BLaER1 (cell line): ENCODE measurements at regions not wholly inside any gene's neighbourhood (a gene's known extent, or its start where the extent isn't known, plus 50 kb on each side); places are given as distances from the start of the nearest gene placed in this dataset.
A peak's percentile ranks its signal among the peaks of the same experiment; 100 is the strongest.
"Not testable (repeated sequence)": the region's sequence is repeated elsewhere in the genome, so short reads cannot be mapped to it uniquely, and the experiment has no call there.

Experiments used
- H3K27ac ChIP-seq: shearing (Covaris generic); formaldehyde crosslinking; 2 replicates; pipeline ENCODE4 v1.8.1; 2022
- H3K27me3 ChIP-seq: shearing (Covaris generic); formaldehyde crosslinking; 2 replicates; pipeline ENCODE4 v1.8.1; 2022
- H3K36me3 ChIP-seq: shearing (Covaris generic); formaldehyde crosslinking; 2 replicates; pipeline ENCODE4 v1.8.1; 2022
- H3K4me1 ChIP-seq: shearing (Covaris generic); formaldehyde crosslinking; 2 replicates; pipeline ENCODE4 v1.8.1; 2022
- H3K4me2 ChIP-seq: shearing (Covaris generic); formaldehyde crosslinking; 2 replicates; pipeline ENCODE4 v1.8.1; 2022
- H3K4me3 ChIP-seq: shearing (Covaris generic); formaldehyde crosslinking; 2 replicates; pipeline ENCODE4 v1.8.1; 2022
- H3K9ac ChIP-seq: shearing (Covaris generic); formaldehyde crosslinking; 2 replicates; pipeline ENCODE4 v1.8.1; 2022
- H3K9me3 ChIP-seq: shearing (Covaris generic); formaldehyde crosslinking; 2 replicates; pipeline ENCODE4 v1.8.1; 2022
- H4K20me1 ChIP-seq: shearing (Covaris generic); formaldehyde crosslinking; 2 replicates; pipeline ENCODE4 v1.8.1; 2022
- Cebpa-rat ChIP-seq: shearing (Covaris generic); IDR thresholded peaks from 2 replicates; pipeline ENCODE4 v1.8.1; 2022

DNA sequence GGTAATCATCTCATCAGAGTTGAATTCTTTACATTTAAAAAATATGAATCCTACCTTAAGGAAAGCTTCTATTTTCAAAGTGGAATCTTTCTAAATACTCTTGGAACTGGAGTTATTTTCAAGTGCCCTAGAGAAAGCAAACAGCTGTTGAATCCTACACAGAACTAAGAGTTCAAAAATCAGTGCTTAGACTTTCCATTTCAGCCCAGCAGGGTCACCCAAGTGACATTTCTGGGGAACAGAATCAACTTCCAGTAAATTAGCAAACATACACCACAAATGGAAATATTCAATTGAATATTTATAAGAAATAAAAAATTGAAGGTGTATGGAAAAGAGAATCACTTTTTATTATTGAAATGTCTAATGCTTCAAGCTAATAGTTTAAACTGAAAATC is 427.7 kb upstream of the NOX3 start:
- Histone ChIP-seq H3K4me2 (no peak overlapping the region), H3K9me3 (no peaks in the 10 kb centered on the region), H4K20me1 (no peaks in the 10 kb centered on the region), H3K27me3 (no peaks in the 10 kb centered on the region), H3K36me3 (no peaks in the 10 kb centered on the region), H3K4me1 (peaks cover 12% of the 10 kb centered on the region), H3K4me3 (no peak overlapping the region), H3K9ac (no peak overlapping the region), H3K27ac (no peak overlapping the region)
- TF ChIP-seq Cebpa-rat, result no peak

DNA sequence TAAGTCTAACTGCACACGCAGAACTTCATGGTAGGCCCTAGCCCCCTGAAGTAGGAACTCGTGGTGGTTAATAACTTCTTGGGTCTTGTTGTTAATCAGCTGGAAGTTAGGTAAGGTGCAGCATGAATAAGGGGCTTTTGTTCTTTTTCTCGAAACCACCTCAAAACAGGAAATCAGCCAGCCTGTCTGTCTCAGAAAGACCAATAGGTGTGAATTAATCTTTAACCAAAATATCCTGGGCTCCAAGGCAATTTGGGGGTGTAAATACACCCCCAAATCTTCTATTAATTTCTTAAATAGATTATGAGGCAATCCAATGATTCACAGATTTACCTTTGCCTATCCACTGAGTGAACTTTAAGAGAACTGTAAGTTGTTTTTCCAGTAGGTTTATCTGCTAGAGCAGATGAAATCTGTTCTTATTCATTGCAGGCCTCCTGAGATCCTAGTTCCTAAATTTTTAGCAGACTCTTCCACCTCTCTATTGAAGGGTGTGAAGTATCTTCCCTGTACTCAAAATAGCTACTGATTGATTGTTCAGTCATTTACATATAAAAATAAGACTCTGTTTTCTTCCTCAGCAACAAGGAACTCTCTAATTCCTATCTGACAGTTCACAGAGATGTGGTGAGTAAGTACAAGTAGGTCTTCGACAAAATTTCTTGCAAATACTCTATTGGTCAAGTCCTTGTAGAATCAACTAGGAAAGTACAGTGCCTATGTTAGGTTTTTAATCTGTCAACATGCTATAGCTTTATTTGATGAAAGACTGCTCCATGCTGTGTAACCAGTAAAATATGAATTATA is 427.1 kb upstream of the NOX3 start:
- Histone ChIP-seq H3K4me2 (peak overlapping the region; percentile 39), H3K36me3 (no peaks in the 10 kb centered on the region), H3K4me1 (peaks cover 12% of the 10 kb centered on the region), H3K9ac (no peak overlapping the region), H3K9me3 (no peaks in the 10 kb centered on the region), H4K20me1 (no peaks in the 10 kb centered on the region), H3K4me3 (no peak overlapping the region), H3K27me3 (no peaks in the 10 kb centered on the region), H3K27ac (no peak overlapping the region)
- no peak for TF ChIP-seq Cebpa-rat

DNA sequence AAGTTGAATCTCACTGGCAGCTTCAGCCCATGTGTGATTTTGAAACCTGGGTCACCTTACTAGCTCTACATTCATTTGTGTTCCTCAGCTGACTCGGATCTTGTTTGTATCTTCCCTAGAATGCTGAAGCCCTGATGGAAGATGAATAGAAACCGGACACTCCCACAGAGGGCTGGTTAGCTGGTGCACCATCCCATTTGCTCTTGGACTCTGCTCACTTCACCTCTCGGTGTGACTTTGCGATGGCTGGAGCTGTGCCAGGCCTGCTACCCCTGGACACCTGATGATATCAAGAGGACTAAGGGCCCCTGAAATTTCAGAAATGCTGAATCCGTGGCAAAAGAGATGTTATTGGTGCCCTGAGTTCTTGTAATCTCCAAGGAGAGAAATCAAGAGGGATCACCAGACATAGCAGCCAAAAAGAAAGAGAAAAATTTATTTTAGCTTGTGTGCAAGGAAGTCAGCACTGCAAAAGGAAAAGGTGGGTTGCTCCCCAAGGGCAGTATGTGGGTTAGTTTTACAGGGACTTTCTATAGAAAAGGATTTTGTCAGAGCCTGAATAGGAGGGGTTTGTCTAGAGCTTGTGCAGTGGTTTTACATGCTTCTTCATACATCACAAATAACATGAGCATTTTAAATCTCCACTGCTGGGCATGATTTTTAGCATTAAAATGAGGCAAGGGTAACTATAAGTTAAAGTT is 426.3 kb upstream of the NOX3 start:
- Histone ChIP-seq H4K20me1 (no peaks in the 10 kb centered on the region), H3K9me3 (no peaks in the 10 kb centered on the region), H3K27me3 (no peaks in the 10 kb centered on the region), H3K4me2 (peak overlapping the region; percentile 39), H3K27ac (no peak overlapping the region), H3K4me1 (peaks cover 12% of the 10 kb centered on the region), H3K9ac (no peak overlapping the region), H3K4me3 (no peak overlapping the region), H3K36me3 (no peaks in the 10 kb centered on the region)
- no peak for TF ChIP-seq Cebpa-rat

DNA sequence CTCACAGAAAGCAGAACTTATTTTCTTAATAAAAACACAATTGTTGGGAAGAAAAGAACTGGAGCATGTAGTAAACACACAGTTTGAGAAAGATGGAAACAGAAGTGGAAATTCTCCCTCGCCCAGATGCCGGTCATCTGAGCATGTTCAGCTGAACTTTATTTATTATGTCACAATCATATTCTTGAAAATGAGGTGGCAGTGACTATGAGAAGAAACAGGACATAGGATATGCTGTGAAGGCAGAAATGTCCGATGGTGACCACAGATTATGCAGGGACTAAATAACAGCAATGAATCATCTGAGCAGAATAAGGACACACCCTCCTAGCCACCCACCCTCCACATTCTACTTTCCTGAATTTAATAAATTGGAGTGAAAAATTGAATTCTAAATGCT is 425.3 kb upstream of the NOX3 start:
- Histone ChIP-seq H3K27me3 (no peaks in the 10 kb centered on the region), H3K9ac (no peak overlapping the region), H3K27ac (no peak overlapping the region), H4K20me1 (no peaks in the 10 kb centered on the region), H3K36me3 (no peaks in the 10 kb centered on the region), H3K4me3 (no peak overlapping the region), H3K4me1 (peaks cover 12% of the 10 kb centered on the region), H3K4me2 (no peak overlapping the region), H3K9me3 (no peaks in the 10 kb centered on the region)
- no peak for TF ChIP-seq Cebpa-rat

DNA sequence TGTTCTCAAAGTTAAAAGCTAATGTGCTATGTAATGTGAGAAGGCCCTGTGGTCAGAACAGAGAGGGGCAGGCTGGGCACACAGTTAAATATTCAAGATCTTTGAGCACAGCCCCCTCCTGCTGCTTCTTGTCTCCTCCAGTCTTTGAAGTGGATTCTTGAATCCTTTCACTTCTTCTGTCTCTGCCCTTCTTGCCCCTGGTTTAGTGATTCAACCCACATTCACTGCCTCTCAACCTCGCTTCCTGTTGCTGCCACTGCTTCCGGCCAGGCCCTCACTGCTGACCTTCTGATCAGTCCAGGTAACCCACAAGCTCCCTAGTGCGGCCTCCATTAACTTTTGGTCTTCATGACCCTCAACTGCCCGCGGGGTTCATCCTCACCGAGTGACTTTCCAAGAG is 417.3 kb upstream of the NOX3 start:
- TF ChIP-seq Cebpa-rat, result no peak
- Histone ChIP-seq H3K9ac (no peak overlapping the region), H3K4me1 (peaks cover 5% of the 10 kb centered on the region; the same call in 1 of the 2 replicates), H3K27ac (no peak overlapping the region), H3K9me3 (no peaks in the 10 kb centered on the region), H3K27me3 (no peaks in the 10 kb centered on the region), H3K4me3 (no peak overlapping the region), H3K4me2 (no peak overlapping the region), H3K36me3 (no peaks in the 10 kb centered on the region), H4K20me1 (no peaks in the 10 kb centered on the region)

DNA sequence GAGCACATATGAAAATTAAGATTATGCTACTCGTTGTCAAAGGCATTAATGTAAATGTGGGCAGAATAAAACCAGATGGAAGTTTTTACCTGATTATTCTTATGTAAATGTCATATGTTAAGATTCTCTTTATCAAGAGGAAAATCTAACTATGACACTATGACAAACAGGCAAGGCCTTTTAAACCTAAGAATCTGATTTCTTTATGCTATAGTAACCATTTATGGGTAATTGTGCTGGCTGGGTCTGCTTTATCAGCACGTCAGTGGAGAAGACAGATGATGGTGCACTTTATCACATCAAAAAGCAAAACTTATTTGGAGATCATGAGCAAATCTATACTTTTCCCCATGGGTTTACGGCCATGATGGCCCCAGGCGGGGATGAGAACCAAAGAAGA is 412.0 kb upstream of the NOX3 start:
- no peak overlapping the region for H3K4me3 ChIP-seq
- TF ChIP-seq Cebpa-rat, result no peak
- H4K20me1 ChIP-seq, result no peaks in the 10 kb centered on the region
- no peak overlapping the region for H3K27ac ChIP-seq
- H3K27me3 ChIP-seq, result no peaks in the 10 kb centered on the region
- H3K4me2 ChIP-seq, result no peak overlapping the region
- no peaks in the 10 kb centered on the region for H3K36me3 ChIP-seq
- no peak overlapping the region for H3K9ac ChIP-seq
- no peaks in the 10 kb centered on the region for H3K4me1 ChIP-seq
- peaks cover 6% of the 10 kb centered on the region for H3K9me3 ChIP-seq

DNA sequence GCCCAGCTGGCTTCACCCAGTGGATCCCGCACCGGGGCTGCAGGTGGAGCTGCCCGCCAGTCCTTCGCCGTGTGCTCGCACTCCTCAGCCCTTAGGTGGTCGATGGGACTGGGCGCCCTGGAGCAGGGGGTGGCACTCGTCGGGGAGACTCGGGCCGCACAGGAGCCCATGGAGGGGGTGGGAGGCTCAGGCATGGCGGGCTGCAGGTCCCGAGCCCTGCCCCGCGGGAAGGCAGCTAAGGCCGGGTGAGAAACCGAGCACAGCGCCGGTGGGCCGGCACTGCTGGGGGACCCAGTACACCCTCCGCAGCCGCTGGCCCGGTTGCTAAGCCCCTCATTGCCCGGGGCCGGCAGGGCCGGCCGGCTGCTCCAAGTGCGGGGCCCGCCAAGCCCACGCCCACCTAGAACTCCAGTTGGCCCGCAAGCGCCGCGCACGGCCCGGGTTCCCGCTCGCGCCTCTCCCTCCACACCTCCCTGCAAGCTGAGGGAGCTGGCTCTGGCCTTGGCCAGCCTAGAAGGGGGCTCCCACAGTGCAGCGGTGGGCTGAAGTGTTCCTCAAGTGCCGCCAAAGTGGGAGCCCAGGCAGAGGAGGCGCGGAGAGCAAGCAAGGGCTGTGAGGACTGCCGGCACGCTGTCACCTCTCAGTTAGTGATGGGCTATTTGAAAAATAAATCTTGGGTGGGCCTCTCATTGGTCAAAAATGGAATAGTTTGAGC is 411.2 kb upstream of the NOX3 start:
- not testable (repeated sequence) for H4K20me1 ChIP-seq, H3K9ac ChIP-seq, H3K27ac ChIP-seq, H3K36me3 ChIP-seq, H3K9me3 ChIP-seq, H3K4me2 ChIP-seq, H3K4me3 ChIP-seq, H3K4me1 ChIP-seq, H3K27me3 ChIP-seq

DNA sequence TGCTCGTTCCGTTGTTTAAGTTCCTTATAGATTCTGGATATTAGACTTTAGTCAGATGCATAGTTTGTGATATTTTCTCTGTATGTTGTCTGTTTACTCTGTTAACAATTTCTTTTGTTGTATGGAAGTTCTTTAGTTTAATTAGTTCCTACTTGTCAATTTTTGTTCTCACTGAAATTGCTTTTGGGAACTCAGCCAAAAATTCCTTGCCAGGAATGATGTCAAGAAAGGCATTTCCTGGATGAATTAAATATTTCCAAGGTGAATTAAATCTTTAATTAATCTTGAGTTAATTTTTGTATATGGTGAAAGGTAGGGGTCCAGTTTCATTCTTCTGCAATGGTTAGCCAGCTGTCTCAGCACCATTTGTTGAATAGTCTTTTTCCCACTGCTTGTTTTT is 406.2 kb upstream of the NOX3 start:
- Histone ChIP-seq H3K4me2 (no peak overlapping the region), H3K4me3 (no peak overlapping the region)

DNA sequence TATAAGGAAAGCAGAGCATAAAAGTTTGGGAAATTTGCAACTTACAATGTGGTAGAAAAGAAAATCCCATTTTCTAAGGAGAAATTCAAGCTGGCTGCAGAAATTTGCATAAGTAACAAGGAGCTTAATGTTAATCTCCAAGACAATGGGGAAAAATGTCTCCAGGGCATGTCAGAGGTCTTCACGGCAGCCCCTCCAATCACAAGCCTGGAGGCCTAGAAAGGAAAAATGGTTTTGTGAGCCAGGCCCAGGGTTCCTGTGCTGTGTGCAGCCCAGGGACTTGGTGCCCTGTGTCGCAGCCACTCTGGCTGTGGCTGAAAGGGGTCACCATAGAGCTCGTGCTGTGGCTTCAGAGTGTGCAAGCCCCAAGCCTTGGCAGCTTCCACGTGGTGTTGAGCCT is 403.3 kb upstream of the NOX3 start:
- H3K27ac ChIP-seq, H3K4me2 ChIP-seq, H4K20me1 ChIP-seq, H3K27me3 ChIP-seq, H3K4me3 ChIP-seq, H3K4me1 ChIP-seq, H3K36me3 ChIP-seq, H3K9ac ChIP-seq: not testable (repeated sequence)
- peaks cover 21% of the 10 kb centered on the region for H3K9me3 ChIP-seq

More for the DNA sequence above, 406.2 kb upstream of the NOX3 start:
- no peak overlapping the region for H3K9ac ChIP-seq
- peaks cover 24% of the 10 kb centered on the region for H3K9me3 ChIP-seq
- H3K4me1 ChIP-seq, result no peaks in the 10 kb centered on the region
- no peak overlapping the region for H3K27ac ChIP-seq
- no peak for TF ChIP-seq Cebpa-rat
- no peaks in the 10 kb centered on the region for H4K20me1 ChIP-seq
- H3K27me3 ChIP-seq, result no peaks in the 10 kb centered on the region
- no peaks in the 10 kb centered on the region for H3K36me3 ChIP-seq

DNA sequence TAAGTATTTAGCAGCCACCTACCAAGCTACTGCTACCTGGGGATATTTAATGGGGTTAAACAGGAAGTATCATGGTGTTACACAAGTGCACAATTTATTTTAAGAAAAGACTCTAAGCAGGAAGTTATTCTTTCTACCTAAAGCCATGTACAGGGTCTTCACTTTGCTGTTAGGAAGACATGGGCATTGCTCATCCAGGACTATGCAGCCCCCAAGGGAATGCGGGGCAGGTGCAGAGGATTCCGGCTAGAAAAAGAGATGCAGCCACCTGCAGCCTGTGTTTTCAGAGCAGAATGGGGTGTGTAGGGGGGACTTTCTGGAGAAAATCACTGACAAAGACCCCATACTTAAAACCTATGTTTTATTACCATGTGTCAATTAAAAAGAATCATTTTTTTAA is 399.1 kb upstream of the NOX3 start:
- H3K27ac ChIP-seq, result no peak overlapping the region
- peaks cover 24% of the 10 kb centered on the region for H3K4me1 ChIP-seq
- H3K4me3 ChIP-seq, result no peak overlapping the region
- TF ChIP-seq Cebpa-rat, result no peak
- no peaks in the 10 kb centered on the region for H3K36me3 ChIP-seq
- H3K9me3 ChIP-seq, result peaks cover 17% of the 10 kb centered on the region
- H3K4me2 ChIP-seq, result peak overlapping the region; percentile 25
- H4K20me1 ChIP-seq, result no peaks in the 10 kb centered on the region
- H3K9ac ChIP-seq, result no peak overlapping the region
- no peaks in the 10 kb centered on the region for H3K27me3 ChIP-seq
